ENCODE measurements at regions not wholly inside any gene's neighbourhood (a gene's known extent, or its start where the extent isn't known, plus 50 kb on each side); places are given as distances from the start of the nearest gene placed in this dataset.

DNA sequence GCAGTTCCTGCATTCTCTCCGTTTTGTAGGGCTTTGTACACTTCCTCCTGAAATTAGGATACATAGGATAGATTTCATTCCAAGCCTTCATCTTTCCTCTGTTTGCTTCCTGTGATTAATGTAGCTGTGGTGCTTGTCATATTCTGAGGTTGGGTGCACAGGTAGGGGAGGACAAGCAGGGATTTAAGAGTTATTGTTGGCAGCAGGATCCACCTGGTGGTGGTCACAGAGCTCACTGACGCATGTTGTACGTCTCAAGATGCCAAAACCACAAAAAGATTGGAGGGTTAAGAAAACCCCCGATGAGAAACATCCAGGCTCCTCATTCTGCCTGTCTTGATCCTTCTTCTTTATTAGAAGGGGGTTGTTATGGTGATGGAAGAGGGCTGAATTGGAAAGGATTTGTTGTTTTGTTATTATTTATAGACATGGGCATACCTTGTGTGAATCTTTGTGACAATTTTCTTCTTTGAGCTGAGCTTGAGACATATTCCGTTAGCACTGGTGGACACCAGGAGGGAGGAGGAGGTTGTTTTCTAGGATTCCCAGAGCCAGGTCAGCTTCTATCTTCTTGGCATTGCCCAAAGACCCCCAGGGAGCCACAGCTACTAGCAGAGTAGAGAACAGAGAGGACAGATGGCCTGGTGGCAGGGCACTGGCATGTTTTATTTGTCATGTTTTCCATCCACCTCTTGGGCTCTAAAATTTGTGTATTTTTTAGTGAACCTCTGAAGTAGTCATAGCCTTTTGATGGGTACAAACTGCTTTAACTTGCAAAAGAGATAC is 57.7 kb upstream of the LARS2 start:
- no peak overlapping the region for H3K27ac ChIP-seq (ENCODE audit: insufficient read depth, low read length)
- DNase-seq (ENCODE audit: low read depth in 2 of 2) = peak in 1 of 2 donors; percentile 28
- H3K4me1 ChIP-seq (ENCODE audit: control insufficient read depth, extremely low read depth, insufficient read depth, low read length) = no peaks in the 10 kb centered on the region
- TF ChIP-seq CTCF (conservative IDR thresholded peaks at IDR 0.05 in 1 of 2, IDR thresholded peaks at IDR 0.05 in 1 of 2; ENCODE audit: low read depth in 1 of 2, low read length in 2 of 2) (no peak), EZH2 (IDR thresholded peaks at IDR 0.05; ENCODE audit: low read length, missing control alignments) (no peak)
- H3K4me2 ChIP-seq (ENCODE audit: extremely low read depth, insufficient read depth, low read length) = no peak overlapping the region
- no peaks in the 10 kb centered on the region for H3K36me3 ChIP-seq (ENCODE audit: control insufficient read depth, insufficient read depth, low read length)
- no peaks in the 10 kb centered on the region for H3K9me3 ChIP-seq (ENCODE audit: control insufficient read depth, insufficient read depth, low read depth, low read length)
- no peak overlapping the region for H3K9ac ChIP-seq (ENCODE audit: insufficient read depth, low read length)
- H3K4me3 ChIP-seq (replicated peaks in 1 of 4; ENCODE audit: control extremely low read depth in 1 of 4, insufficient read depth in 1 of 4, low read depth in 3 of 4, low read length in 4 of 4) = no peak overlapping the region
- H3K27me3 ChIP-seq (ENCODE audit: control insufficient read depth, insufficient read depth, low read length) = peaks cover 34% of the 10 kb centered on the region
- no peaks in the 10 kb centered on the region for H3K79me2 ChIP-seq (ENCODE audit: control insufficient read depth, insufficient read depth, low read length)
- no peak overlapping the region for H2AFZ ChIP-seq (ENCODE audit: low read length)
- H4K20me1 ChIP-seq (ENCODE audit: control insufficient read depth, extremely low read depth, insufficient read depth, low read length) = no peaks in the 10 kb centered on the region

GRCh38 chr3:45332493-45332892 is 55.9 kb upstream of the LARS2 start:
- H3K27me3 ChIP-seq (ENCODE audit: control insufficient read depth, insufficient read depth, low read length) = peaks cover 27% of the 10 kb centered on the region
- no peak for DNase-seq (ENCODE audit: low read depth in 2 of 2)
- no peaks in the 10 kb centered on the region for H4K20me1 ChIP-seq (ENCODE audit: control insufficient read depth, extremely low read depth, insufficient read depth, low read length)
- H3K79me2 ChIP-seq (ENCODE audit: control insufficient read depth, insufficient read depth, low read length) = no peaks in the 10 kb centered on the region
- H3K36me3 ChIP-seq (ENCODE audit: control insufficient read depth, insufficient read depth, low read length) = no peaks in the 10 kb centered on the region
- no peak overlapping the region for H3K4me3 ChIP-seq (replicated peaks in 1 of 4; ENCODE audit: control extremely low read depth in 1 of 4, insufficient read depth in 1 of 4, low read depth in 3 of 4, low read length in 4 of 4)
- TF ChIP-seq EZH2 (IDR thresholded peaks at IDR 0.05; ENCODE audit: low read length, missing control alignments) (no peak), CTCF (conservative IDR thresholded peaks at IDR 0.05 in 1 of 2, IDR thresholded peaks at IDR 0.05 in 1 of 2; ENCODE audit: low read depth in 1 of 2, low read length in 2 of 2) (no peak)
- no peaks in the 10 kb centered on the region for H3K4me1 ChIP-seq (ENCODE audit: control insufficient read depth, extremely low read depth, insufficient read depth, low read length)
- no peak overlapping the region for H2AFZ ChIP-seq (ENCODE audit: low read length)
- H3K9ac ChIP-seq (ENCODE audit: insufficient read depth, low read length) = no peak overlapping the region
- H3K27ac ChIP-seq (ENCODE audit: insufficient read depth, low read length) = no peak overlapping the region
- H3K4me2 ChIP-seq (ENCODE audit: extremely low read depth, insufficient read depth, low read length) = no peak overlapping the region
- H3K9me3 ChIP-seq (ENCODE audit: control insufficient read depth, insufficient read depth, low read depth, low read length) = no peaks in the 10 kb centered on the region

DNA sequence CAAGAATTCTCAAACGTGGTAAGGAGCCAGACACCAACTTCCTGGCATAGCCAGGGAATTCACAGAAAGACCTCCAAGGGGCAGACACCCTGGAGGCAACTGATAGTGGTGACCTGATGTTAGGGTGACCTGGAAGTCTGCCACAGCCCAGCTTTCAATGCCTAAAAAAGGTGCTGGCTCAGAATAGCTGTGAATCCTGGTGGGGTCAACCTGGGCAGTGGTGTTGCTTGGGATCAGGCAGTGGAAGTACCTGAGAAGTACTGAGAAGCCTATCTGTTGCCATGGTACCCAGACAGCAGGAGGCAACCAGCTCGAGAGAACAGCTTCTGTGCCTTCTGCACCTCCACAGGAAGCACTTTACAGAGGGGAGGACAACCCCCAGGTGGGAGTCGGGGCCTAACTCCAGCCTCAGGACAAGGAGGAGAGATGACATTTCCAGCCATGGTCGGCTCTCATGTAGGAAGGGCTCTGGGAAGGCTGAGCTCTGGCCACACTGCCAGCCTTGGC is 55.4 kb upstream of the LARS2 start:
- no peak for DNase-seq (ENCODE audit: low read depth in 2 of 2)
- H3K4me2 ChIP-seq (ENCODE audit: extremely low read depth, insufficient read depth, low read length) = no peak overlapping the region
- H3K36me3 ChIP-seq (ENCODE audit: control insufficient read depth, insufficient read depth, low read length) = no peaks in the 10 kb centered on the region
- peaks cover 26% of the 10 kb centered on the region for H3K27me3 ChIP-seq (ENCODE audit: control insufficient read depth, insufficient read depth, low read length)
- no peak overlapping the region for H3K9ac ChIP-seq (ENCODE audit: insufficient read depth, low read length)
- no peak overlapping the region for H3K27ac ChIP-seq (ENCODE audit: insufficient read depth, low read length)
- no peak for TF ChIP-seq CTCF (conservative IDR thresholded peaks at IDR 0.05 in 1 of 2, IDR thresholded peaks at IDR 0.05 in 1 of 2; ENCODE audit: low read depth in 1 of 2, low read length in 2 of 2)
- TF ChIP-seq EZH2 (IDR thresholded peaks at IDR 0.05; ENCODE audit: low read length, missing control alignments) = no peak
- H4K20me1 ChIP-seq (ENCODE audit: control insufficient read depth, extremely low read depth, insufficient read depth, low read length) = no peaks in the 10 kb centered on the region
- H3K4me1 ChIP-seq (ENCODE audit: control insufficient read depth, extremely low read depth, insufficient read depth, low read length) = no peaks in the 10 kb centered on the region
- H3K4me3 ChIP-seq (replicated peaks in 1 of 4; ENCODE audit: control extremely low read depth in 1 of 4, insufficient read depth in 1 of 4, low read depth in 3 of 4, low read length in 4 of 4) = no peak overlapping the region
- H2AFZ ChIP-seq (ENCODE audit: low read length) = no peak overlapping the region
- H3K9me3 ChIP-seq (ENCODE audit: control insufficient read depth, insufficient read depth, low read depth, low read length) = no peaks in the 10 kb centered on the region
- H3K79me2 ChIP-seq (ENCODE audit: control insufficient read depth, insufficient read depth, low read length) = no peaks in the 10 kb centered on the region
